ENCODE measurements at regions not wholly inside any gene's neighbourhood (a gene's known extent, or its start where the extent isn't known, plus 50 kb on each side); places are given as distances from the start of the nearest gene placed in this dataset.

GRCh38 chr4:107166873-107167450 lies 130.8 kb upstream of the DKK2 start:
- Histone ChIP-seq H3K9me3 (ENCODE audit: low read depth) (no peaks in the 10 kb centered on the region), H3K27ac (no peak overlapping the region), H3K4me3 (no peak overlapping the region), H3K4me1 (ENCODE audit: low read depth) (no peaks in the 10 kb centered on the region), H3K36me3 (no peaks in the 10 kb centered on the region), H3K27me3 (no peaks in the 10 kb centered on the region)
- DNase-seq (ENCODE audit: low read depth in 1 of 2, low spot score in 1 of 2), result no peak
- no peak for TF ChIP-seq CTCF (IDR thresholded peaks at IDR 0.05; ENCODE audit: low read depth, low read length)

GRCh38 chr4:107166181-107166580 lies 130.1 kb upstream of the DKK2 start:
- H3K4me1 ChIP-seq (ENCODE audit: low read depth), result no peaks in the 10 kb centered on the region
- no peaks in the 10 kb centered on the region for H3K9me3 ChIP-seq (ENCODE audit: low read depth)
- no peak overlapping the region for H3K4me3 ChIP-seq
- DNase-seq (ENCODE audit: low read depth in 1 of 2, low spot score in 1 of 2), result no peak
- H3K27ac ChIP-seq, result no peak overlapping the region
- no peaks in the 10 kb centered on the region for H3K27me3 ChIP-seq
- no peaks in the 10 kb centered on the region for H3K36me3 ChIP-seq
- no peak for TF ChIP-seq CTCF (IDR thresholded peaks at IDR 0.05; ENCODE audit: low read depth, low read length)

GRCh38 chr4:107164962-107165475 lies 128.9 kb upstream of the DKK2 start:
- Histone ChIP-seq H3K36me3 (no peaks in the 10 kb centered on the region), H3K4me3 (no peak overlapping the region), H3K27ac (no peak overlapping the region), H3K4me1 (ENCODE audit: low read depth) (no peaks in the 10 kb centered on the region), H3K27me3 (no peaks in the 10 kb centered on the region), H3K9me3 (ENCODE audit: low read depth) (no peaks in the 10 kb centered on the region)
- no peak for TF ChIP-seq CTCF (IDR thresholded peaks at IDR 0.05; ENCODE audit: low read depth, low read length)
- no peak for DNase-seq (ENCODE audit: low read depth in 1 of 2, low spot score in 1 of 2)

- no peak for TF ChIP-seq CTCF (IDR thresholded peaks at IDR 0.05; ENCODE audit: low read depth, low read length)
- Histone ChIP-seq H3K9me3 (ENCODE audit: low read depth) (no peaks in the 10 kb centered on the region), H3K36me3 (no peaks in the 10 kb centered on the region), H3K4me3 (no peak overlapping the region), H3K4me1 (ENCODE audit: low read depth) (peaks cover 4% of the 10 kb centered on the region), H3K27ac (no peak overlapping the region), H3K27me3 (no peaks in the 10 kb centered on the region)
- DNase-seq (ENCODE audit: low read depth in 1 of 2, low spot score in 1 of 2), result no peak
These were observed 120.3 kb upstream of the DKK2 start for GRCh38 chr4:107156443-107156842.

- H3K4me1 ChIP-seq (ENCODE audit: low read depth), result peaks cover 4% of the 10 kb centered on the region
- H3K9me3 ChIP-seq (ENCODE audit: low read depth), result no peaks in the 10 kb centered on the region
- H3K36me3 ChIP-seq, result no peaks in the 10 kb centered on the region
- no peak overlapping the region for H3K4me3 ChIP-seq
- no peak overlapping the region for H3K27ac ChIP-seq
- H3K27me3 ChIP-seq, result no peaks in the 10 kb centered on the region
- no peak for DNase-seq (ENCODE audit: low read depth in 1 of 2, low spot score in 1 of 2)
- TF ChIP-seq CTCF (IDR thresholded peaks at IDR 0.05; ENCODE audit: low read depth, low read length), result no peak
These were observed 119.3 kb upstream of the DKK2 start for GRCh38 chr4:107155366-107155765.
